Prostate gland (tissue), 2 donors: ENCODE measurements at regions not wholly inside any gene's neighbourhood (a gene's known extent, or its start where the extent isn't known, plus 50 kb on each side); places are given as distances from the start of the nearest gene placed in this dataset.

Experiments
- POLR2AphosphoS5 ChIP-seq: sonication (generic); formaldehyde crosslinking; IDR thresholded peaks from one replicate; pipeline ENCODE4 v1.6.1; 2017; ENCODE audit warnings: antibody characterized with exemption
- TF ChIP-seq, protein P1 (sequence below), 4 experiments: fragments of 200-600 bp in 2 of 4; fragments of 450-650 bp in 2 of 4; sonication (generic) in 2 of 4; IDR thresholded peaks; 1 replicate in 3 of 4; 2 replicates in 1 of 4; pipeline ENCODE4 v1.5.1; 2016 to 2019; ENCODE audit warnings: antibody characterized with exemption in 4 of 4, mild to moderate bottlenecking in 2 of 4, moderate library complexity in 2 of 4

DNA sequence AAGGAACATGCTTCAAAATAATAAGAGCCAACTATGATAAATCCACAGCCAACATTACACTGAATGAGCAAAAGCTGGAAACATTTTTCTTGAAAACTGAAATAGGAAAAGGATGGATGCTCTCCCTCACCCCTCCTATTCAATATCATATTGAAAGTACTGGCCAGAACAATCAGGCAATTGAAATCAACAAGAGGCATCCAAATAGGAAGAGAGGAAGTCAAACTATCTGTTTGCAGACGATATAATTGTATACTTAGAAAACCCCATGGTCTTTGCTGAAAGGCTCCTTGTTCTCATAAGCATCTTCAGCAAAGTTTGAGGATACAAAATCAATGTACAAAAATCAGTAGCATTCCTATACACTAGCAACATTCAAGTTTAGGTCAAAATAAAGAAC lies 1562.5 kb upstream of the ADGRL3 start:
- TF ChIP-seq, protein P1, sequence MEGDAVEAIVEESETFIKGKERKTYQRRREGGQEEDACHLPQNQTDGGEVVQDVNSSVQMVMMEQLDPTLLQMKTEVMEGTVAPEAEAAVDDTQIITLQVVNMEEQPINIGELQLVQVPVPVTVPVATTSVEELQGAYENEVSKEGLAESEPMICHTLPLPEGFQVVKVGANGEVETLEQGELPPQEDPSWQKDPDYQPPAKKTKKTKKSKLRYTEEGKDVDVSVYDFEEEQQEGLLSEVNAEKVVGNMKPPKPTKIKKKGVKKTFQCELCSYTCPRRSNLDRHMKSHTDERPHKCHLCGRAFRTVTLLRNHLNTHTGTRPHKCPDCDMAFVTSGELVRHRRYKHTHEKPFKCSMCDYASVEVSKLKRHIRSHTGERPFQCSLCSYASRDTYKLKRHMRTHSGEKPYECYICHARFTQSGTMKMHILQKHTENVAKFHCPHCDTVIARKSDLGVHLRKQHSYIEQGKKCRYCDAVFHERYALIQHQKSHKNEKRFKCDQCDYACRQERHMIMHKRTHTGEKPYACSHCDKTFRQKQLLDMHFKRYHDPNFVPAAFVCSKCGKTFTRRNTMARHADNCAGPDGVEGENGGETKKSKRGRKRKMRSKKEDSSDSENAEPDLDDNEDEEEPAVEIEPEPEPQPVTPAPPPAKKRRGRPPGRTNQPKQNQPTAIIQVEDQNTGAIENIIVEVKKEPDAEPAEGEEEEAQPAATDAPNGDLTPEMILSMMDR (IDR thresholded peaks at IDR 0.05) = no peak
- no peak for TF ChIP-seq POLR2AphosphoS5
